Upper lobe of left lung (tissue), 6 donors: ENCODE measurements at regions not wholly inside any gene's neighbourhood (a gene's known extent, or its start where the extent isn't known, plus 50 kb on each side); places are given as distances from the start of the nearest gene placed in this dataset.

Source experiments
- ATAC-seq, 2 donors: fragments of 200-7000 bp; cut with Tn5 transposase; one replicate each; pipeline ENCODE4 v1.9.1; 2022; ENCODE audit warnings: mild to moderate bottlenecking in 2 of 2, moderate library complexity in 2 of 2; ENCODE audit not compliant: low FRiP score in 2 of 2
- DNase-seq, 2 donors: peaks; one replicate each; pipeline ENCODE4 v3.0.0-alpha.2; 2019 to 2020
- H3K27ac ChIP-seq, 4 donors: fragments of 200-600 bp; sonication (generic); one replicate each; pipeline ENCODE4 v1.5.1; 2016 to 2019
- H3K27me3 ChIP-seq, 4 donors: fragments of 200-600 bp; sonication (generic); one replicate each; pipeline ENCODE4 v1.5.1; 2017 to 2019
- H3K36me3 ChIP-seq, 4 donors: fragments of 200-600 bp; sonication (generic); one replicate each; pipeline ENCODE4 v1.5.1; 2016 to 2019
- H3K4me1 ChIP-seq, 4 donors: fragments of 200-600 bp; sonication (generic); one replicate each; pipeline ENCODE4 v1.5.1; 2018 to 2019
- H3K4me3 ChIP-seq, 4 donors: fragments of 200-600 bp; sonication (generic); one replicate each; pipeline ENCODE4 v1.5.1; 2017 to 2019; ENCODE audit warnings: mild to moderate bottlenecking in 2 of 4, moderate library complexity in 1 of 4
- H3K9me3 ChIP-seq, 4 donors: fragments of 200-600 bp; sonication (generic); one replicate each; pipeline ENCODE4 v1.5.1; 2018 to 2019
- CTCF ChIP-seq, 6 experiments: fragments of 450-650 bp in 4 of 6; fragments of 200-600 bp in 2 of 6; sonication (generic) in 2 of 6; IDR thresholded peaks; one replicate each; pipeline ENCODE4 v1.5.1; 2016 to 2019; ENCODE audit warnings: antibody characterized with exemption in 6 of 6
- EP300 ChIP-seq, 4 donors: sonication (generic); formaldehyde crosslinking; IDR thresholded peaks; one replicate each; pipeline ENCODE4 v1.5.1; 2017; ENCODE audit warnings: antibody characterized with exemption in 4 of 4, control low read depth in 2 of 4
- POLR2A ChIP-seq, 4 donors: fragments of 450-650 bp; IDR thresholded peaks; one replicate each; pipeline ENCODE4 v1.5.1; 2016 to 2017; ENCODE audit warnings: antibody characterized with exemption in 4 of 4, mild to moderate bottlenecking in 2 of 4
- POLR2AphosphoS5 ChIP-seq, 2 donors: sonication (generic); formaldehyde crosslinking; IDR thresholded peaks; one replicate each; pipeline ENCODE4 v1.5.1; 2017; ENCODE audit warnings: antibody characterized with exemption in 2 of 2
- WGBS, 2 donors: methylation state at CpG; one replicate each; pipeline ENCODE4 v1.1.5; 2017 to 2018; 5-methylcytosine and 5-hydroxymethylcytosine counted together
- donor health status: DM: no; HTN: no; CAD: no; lungs with moderate emphysema.
- donor health status: DM: no; HTN: yes; CAD: no; lungs with severe emphysema.

DNA sequence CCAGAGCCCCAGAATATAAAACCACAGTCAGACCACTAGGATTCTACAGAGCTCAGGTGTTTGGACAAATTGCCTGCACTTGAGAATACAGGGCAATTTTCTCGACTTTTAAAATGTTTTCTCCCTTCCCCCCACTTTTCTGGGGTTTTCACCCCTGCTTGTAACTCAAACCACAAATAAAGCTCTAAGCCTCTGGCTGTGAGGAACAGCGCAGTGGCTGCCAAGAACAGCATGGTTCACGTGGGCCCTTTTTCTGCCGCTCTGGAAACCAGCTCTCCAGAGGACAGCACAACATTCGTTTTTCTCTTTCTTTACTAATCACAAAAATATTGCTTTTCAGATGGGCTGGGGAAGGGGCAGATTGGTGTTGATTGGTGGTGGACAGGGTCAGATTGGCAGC, 102.2 kb upstream of the JUN start:
- Histone ChIP-seq H3K27me3 (no peaks in the 10 kb centered on the region), H3K4me3 (no peak overlapping the region), H3K4me1 (peaks cover 56 to 65% (median 59%) of the 10 kb centered on the region in 4 donors), H3K27ac (peak overlapping the region; percentile 4 to 84 (median 52)), H3K9me3 (no peaks in the 10 kb centered on the region), H3K36me3 (no peaks in the 10 kb centered on the region)
- DNase-seq = peak in 1 of 2 donors; percentile 68
- no peak for TF ChIP-seq POLR2A (IDR thresholded peaks at IDR 0.05)
- TF ChIP-seq CTCF (IDR thresholded peaks at IDR 0.05) = no peak
- no peak for TF ChIP-seq POLR2AphosphoS5 (IDR thresholded peaks at IDR 0.05)
- TF ChIP-seq EP300 (IDR thresholded peaks at IDR 0.05) = no peak
- 62 to 65% methylated on average over 5 of the region's 5 CpGs for whole genome bisulfite sequencing, 2 donors
- no peak for ATAC-seq

- ATAC-seq (peak in 1 of 2 donors; percentile 16), DNase-seq (no peak)
- no peak overlapping the region for H3K4me3 ChIP-seq
- 86 to 91% methylated on average over 4 of the region's 4 CpGs for WGBS, 2 donors
- TF ChIP-seq CTCF (IDR thresholded peaks at IDR 0.05) (no peak), POLR2AphosphoS5 (IDR thresholded peaks at IDR 0.05) (peak in 1 of 2 donors; percentile 18), EP300 (IDR thresholded peaks at IDR 0.05) (no peak), POLR2A (IDR thresholded peaks at IDR 0.05) (no peak)
- H3K4me1 ChIP-seq = peaks cover 54 to 65% (median 56%) of the 10 kb centered on the region in 4 donors
- H3K27ac ChIP-seq = peak overlapping the region; percentile 4 to 84 (median 52)
- no peaks in the 10 kb centered on the region for H3K27me3 ChIP-seq
- no peaks in the 10 kb centered on the region for H3K9me3 ChIP-seq
- no peaks in the 10 kb centered on the region for H3K36me3 ChIP-seq
Observed at GRCh38 chr1:58886611-58887010, 102.8 kb upstream of the JUN start.

DNA sequence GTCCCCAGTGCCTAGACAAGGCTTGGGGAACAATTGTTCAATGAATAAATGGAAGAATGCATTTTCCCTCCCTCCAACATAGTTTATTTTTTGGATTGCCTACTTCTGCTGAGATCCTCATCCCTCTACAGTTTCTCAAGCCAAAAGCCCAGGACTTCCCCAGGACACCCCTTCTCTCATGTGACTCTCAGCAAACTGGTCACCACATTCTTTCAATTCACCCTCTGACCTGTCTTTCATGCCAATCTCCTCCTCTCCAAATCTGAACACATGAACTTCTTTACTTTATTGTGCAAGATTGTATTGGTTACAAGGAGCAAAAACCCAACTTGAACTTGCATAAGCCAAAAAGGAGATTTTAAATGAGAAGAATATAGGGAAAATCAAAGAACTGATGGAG, 103.2 kb upstream of the JUN start:
- DNase-seq = no peak
- ATAC-seq = no peak
- H3K27me3 ChIP-seq = no peaks in the 10 kb centered on the region
- no peak overlapping the region for H3K4me3 ChIP-seq
- peak overlapping the region in 3 of 4 donors; percentile 4 to 84 (median 83) for H3K27ac ChIP-seq
- H3K36me3 ChIP-seq = no peaks in the 10 kb centered on the region
- no peaks in the 10 kb centered on the region for H3K9me3 ChIP-seq
- TF ChIP-seq POLR2AphosphoS5 (IDR thresholded peaks at IDR 0.05) (no peak), CTCF (IDR thresholded peaks at IDR 0.05) (no peak), EP300 (IDR thresholded peaks at IDR 0.05) (peak in 1 of 4 donors; percentile 13), POLR2A (IDR thresholded peaks at IDR 0.05) (no peak)
- H3K4me1 ChIP-seq = peaks cover 50 to 65% (median 55%) of the 10 kb centered on the region in 4 donors

- peaks cover 37 to 57% (median 49%) of the 10 kb centered on the region in 4 donors for H3K4me1 ChIP-seq
- H3K36me3 ChIP-seq = no peaks in the 10 kb centered on the region
- no peaks in the 10 kb centered on the region for H3K27me3 ChIP-seq
- no peak overlapping the region for H3K27ac ChIP-seq
- TF ChIP-seq POLR2A (IDR thresholded peaks at IDR 0.05) (no peak), EP300 (IDR thresholded peaks at IDR 0.05) (no peak), POLR2AphosphoS5 (IDR thresholded peaks at IDR 0.05) (no peak), CTCF (IDR thresholded peaks at IDR 0.05) (no peak)
- no peak for ATAC-seq
- WGBS, 2 donors = 87 to 91% methylated on average over 5 of the region's 5 CpGs
- no peak overlapping the region for H3K4me3 ChIP-seq
- no peak for DNase-seq
- no peaks in the 10 kb centered on the region for H3K9me3 ChIP-seq
Observed at GRCh38 chr1:58888833-58889232, 105.0 kb upstream of the JUN start.

- no peak overlapping the region for H3K27ac ChIP-seq
- DNase-seq = no peak
- peaks cover 37 to 57% (median 50%) of the 10 kb centered on the region in 4 donors for H3K4me1 ChIP-seq
- no peaks in the 10 kb centered on the region for H3K27me3 ChIP-seq
- no peak overlapping the region for H3K4me3 ChIP-seq
- no peak for TF ChIP-seq POLR2A (IDR thresholded peaks at IDR 0.05)
- TF ChIP-seq EP300 (IDR thresholded peaks at IDR 0.05) = no peak
- TF ChIP-seq POLR2AphosphoS5 (IDR thresholded peaks at IDR 0.05) = no peak
- TF ChIP-seq CTCF (IDR thresholded peaks at IDR 0.05) = no peak
- no peak for ATAC-seq
- H3K36me3 ChIP-seq = no peaks in the 10 kb centered on the region
- 97 to 100% methylated on average over 3 of the region's 3 CpGs for WGBS, 2 donors
- H3K9me3 ChIP-seq = no peaks in the 10 kb centered on the region
Observed at GRCh38 chr1:58890113-58890512, 106.3 kb upstream of the JUN start.
